GM12878 (cell line): ENCODE measurements at regions not wholly inside any gene's neighbourhood (a gene's known extent, or its start where the extent isn't known, plus 50 kb on each side); places are given as distances from the start of the nearest gene placed in this dataset.

Experiments
- CBFB ChIP-seq: IDR thresholded peaks from 2 replicates; pipeline ENCODE4 v1.6.1; 2016; ENCODE audit warnings: antibody characterized with exemption, low read depth
- CBX3 ChIP-seq: fragments of 200-600 bp; sonication (generic); IDR thresholded peaks from 2 replicates; pipeline ENCODE4 v1.6.1; 2016; ENCODE audit warnings: low read depth, borderline replicate concordance
- NFYA ChIP-seq: IDR thresholded peaks from 2 replicates; pipeline ENCODE4 v1.6.1; 2011; ENCODE audit warnings: low read depth, mild to moderate bottlenecking, low read length, improper control_type of control experiment, borderline replicate concordance
- NFYB ChIP-seq: IDR thresholded peaks from 2 replicates; pipeline ENCODE4 v1.6.1; 2011; ENCODE audit warnings: low read depth, mild to moderate bottlenecking, low read length, improper control_type of control experiment, moderate library complexity; ENCODE audit not compliant: insufficient read depth
- NRF1 ChIP-seq: conservative IDR thresholded peaks from 2 replicates; pipeline ENCODE4 v1.6.1; 2011; ENCODE audit warnings: mild to moderate bottlenecking, low read depth, low read length, improper control_type of control experiment
- RAD21 ChIP-seq: IDR thresholded peaks from 2 replicates; pipeline ENCODE4 v1.6.1; 2011; ENCODE audit warnings: mild to moderate bottlenecking, low read depth, low read length, moderate library complexity; ENCODE audit not compliant: insufficient read depth
- SMC3 ChIP-seq: IDR thresholded peaks from 2 replicates; pipeline ENCODE4 v1.6.1; 2011; ENCODE audit warnings: low read length, improper control_type of control experiment, borderline replicate concordance
- TF ChIP-seq, protein P1 (sequence below): fragments of 450-650 bp; IDR thresholded peaks from 2 replicates; pipeline ENCODE4 v1.6.1; 2017; ENCODE audit warnings: mild to moderate bottlenecking, moderate library complexity
- TF ChIP-seq, protein P2 (sequence below): IDR thresholded peaks from 2 replicates; pipeline ENCODE4 v1.6.1; 2011; ENCODE audit warnings: low read depth, mild to moderate bottlenecking, low read length, moderate library complexity, borderline replicate concordance; ENCODE audit errors: extremely low read depth
- TF ChIP-seq, protein P3 (sequence below): fragments of 450-650 bp; IDR thresholded peaks from 2 replicates; pipeline ENCODE4 v1.6.1; 2017; ENCODE audit warnings: mild to moderate bottlenecking, moderate library complexity

DNA sequence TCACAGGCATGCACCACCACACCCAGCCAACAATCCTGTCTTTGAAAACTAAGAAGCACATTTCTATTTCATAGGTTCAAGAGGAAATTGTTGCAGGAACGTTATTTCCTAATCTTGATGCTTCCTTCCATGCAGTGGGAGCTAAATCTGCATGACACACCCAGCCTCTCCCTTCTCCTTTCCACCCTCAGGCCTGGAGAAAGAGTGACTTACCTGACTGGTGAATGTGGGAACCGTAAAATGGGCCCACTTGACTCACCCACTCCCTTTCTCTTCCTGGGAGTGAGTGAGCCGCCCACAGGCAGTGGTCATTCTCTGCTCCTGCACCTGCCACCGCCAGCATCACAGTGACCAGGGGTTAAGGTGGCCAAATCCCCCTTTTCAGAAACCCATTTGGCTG, 78.2 kb downstream of the C9orf50 start (continued):
- TF ChIP-seq, protein P1, sequence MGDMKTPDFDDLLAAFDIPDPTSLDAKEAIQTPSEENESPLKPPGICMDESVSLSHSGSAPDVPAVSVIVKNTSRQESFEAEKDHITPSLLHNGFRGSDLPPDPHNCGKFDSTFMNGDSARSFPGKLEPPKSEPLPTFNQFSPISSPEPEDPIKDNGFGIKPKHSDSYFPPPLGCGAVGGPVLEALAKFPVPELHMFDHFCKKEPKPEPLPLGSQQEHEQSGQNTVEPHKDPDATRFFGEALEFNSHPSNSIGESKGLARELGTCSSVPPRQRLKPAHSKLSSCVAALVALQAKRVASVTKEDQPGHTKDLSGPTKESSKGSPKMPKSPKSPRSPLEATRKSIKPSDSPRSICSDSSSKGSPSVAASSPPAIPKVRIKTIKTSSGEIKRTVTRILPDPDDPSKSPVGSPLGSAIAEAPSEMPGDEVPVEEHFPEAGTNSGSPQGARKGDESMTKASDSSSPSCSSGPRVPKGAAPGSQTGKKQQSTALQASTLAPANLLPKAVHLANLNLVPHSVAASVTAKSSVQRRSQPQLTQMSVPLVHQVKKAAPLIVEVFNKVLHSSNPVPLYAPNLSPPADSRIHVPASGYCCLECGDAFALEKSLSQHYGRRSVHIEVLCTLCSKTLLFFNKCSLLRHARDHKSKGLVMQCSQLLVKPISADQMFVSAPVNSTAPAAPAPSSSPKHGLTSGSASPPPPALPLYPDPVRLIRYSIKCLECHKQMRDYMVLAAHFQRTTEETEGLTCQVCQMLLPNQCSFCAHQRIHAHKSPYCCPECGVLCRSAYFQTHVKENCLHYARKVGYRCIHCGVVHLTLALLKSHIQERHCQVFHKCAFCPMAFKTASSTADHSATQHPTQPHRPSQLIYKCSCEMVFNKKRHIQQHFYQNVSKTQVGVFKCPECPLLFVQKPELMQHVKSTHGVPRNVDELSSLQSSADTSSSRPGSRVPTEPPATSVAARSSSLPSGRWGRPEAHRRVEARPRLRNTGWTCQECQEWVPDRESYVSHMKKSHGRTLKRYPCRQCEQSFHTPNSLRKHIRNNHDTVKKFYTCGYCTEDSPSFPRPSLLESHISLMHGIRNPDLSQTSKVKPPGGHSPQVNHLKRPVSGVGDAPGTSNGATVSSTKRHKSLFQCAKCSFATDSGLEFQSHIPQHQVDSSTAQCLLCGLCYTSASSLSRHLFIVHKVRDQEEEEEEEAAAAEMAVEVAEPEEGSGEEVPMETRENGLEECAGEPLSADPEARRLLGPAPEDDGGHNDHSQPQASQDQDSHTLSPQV = no peak
- TF ChIP-seq NFYB (no peak), NFYA (no peak), CBFB (no peak), CBX3 (no peak), RAD21 (no peak), SMC3 (no peak), NRF1 (no peak)
- TF ChIP-seq, protein P2, sequence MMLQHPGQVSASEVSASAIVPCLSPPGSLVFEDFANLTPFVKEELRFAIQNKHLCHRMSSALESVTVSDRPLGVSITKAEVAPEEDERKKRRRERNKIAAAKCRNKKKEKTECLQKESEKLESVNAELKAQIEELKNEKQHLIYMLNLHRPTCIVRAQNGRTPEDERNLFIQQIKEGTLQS = no peak
- TF ChIP-seq, protein P3, sequence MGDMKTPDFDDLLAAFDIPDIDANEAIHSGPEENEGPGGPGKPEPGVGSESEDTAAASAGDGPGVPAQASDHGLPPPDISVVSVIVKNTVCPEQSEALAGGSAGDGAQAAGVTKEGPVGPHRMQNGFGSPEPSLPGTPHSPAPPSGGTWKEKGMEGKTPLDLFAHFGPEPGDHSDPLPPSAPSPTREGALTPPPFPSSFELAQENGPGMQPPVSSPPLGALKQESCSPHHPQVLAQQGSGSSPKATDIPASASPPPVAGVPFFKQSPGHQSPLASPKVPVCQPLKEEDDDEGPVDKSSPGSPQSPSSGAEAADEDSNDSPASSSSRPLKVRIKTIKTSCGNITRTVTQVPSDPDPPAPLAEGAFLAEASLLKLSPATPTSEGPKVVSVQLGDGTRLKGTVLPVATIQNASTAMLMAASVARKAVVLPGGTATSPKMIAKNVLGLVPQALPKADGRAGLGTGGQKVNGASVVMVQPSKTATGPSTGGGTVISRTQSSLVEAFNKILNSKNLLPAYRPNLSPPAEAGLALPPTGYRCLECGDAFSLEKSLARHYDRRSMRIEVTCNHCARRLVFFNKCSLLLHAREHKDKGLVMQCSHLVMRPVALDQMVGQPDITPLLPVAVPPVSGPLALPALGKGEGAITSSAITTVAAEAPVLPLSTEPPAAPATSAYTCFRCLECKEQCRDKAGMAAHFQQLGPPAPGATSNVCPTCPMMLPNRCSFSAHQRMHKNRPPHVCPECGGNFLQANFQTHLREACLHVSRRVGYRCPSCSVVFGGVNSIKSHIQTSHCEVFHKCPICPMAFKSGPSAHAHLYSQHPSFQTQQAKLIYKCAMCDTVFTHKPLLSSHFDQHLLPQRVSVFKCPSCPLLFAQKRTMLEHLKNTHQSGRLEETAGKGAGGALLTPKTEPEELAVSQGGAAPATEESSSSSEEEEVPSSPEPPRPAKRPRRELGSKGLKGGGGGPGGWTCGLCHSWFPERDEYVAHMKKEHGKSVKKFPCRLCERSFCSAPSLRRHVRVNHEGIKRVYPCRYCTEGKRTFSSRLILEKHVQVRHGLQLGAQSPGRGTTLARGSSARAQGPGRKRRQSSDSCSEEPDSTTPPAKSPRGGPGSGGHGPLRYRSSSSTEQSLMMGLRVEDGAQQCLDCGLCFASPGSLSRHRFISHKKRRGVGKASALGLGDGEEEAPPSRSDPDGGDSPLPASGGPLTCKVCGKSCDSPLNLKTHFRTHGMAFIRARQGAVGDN = no peak
